ENCODE measurements at regions not wholly inside any gene's neighbourhood (a gene's known extent, or its start where the extent isn't known, plus 50 kb on each side); places are given as distances from the start of the nearest gene placed in this dataset.

- TF ChIP-seq GATA2 (IDR thresholded peaks at IDR 0.05; ENCODE audit: low read depth, low read length) (no peak), GATA3 (IDR thresholded peaks at IDR 0.05; ENCODE audit: low read depth, low read length) (no peak)
Observed at GRCh38 chr2:240372101-240372500, 63.4 kb upstream of the GPC1 start.

All from SH-SY5Y (cell line).